H9 (cell line): ENCODE measurements at regions not wholly inside any gene's neighbourhood (a gene's known extent, or its start where the extent isn't known, plus 50 kb on each side); places are given as distances from the start of the nearest gene placed in this dataset.
A peak's percentile ranks its signal among the peaks of the same experiment; 100 is the strongest.

ENCODE experiments used
- DNase-seq: peaks from one replicate; pipeline ENCODE4 v3.0.0-alpha.2; 2017
- H2AFZ ChIP-seq: one replicate; pipeline ENCODE4 v1.6.1; 2013; ENCODE audit warnings: mild to moderate bottlenecking, low read length, control low read depth, moderate library complexity
- H2AK5ac ChIP-seq: 2 replicates; pipeline ENCODE4 v1.6.1; 2013; ENCODE audit warnings: low read length, control low read depth, mixed read lengths; ENCODE audit not compliant: insufficient read length
- H2BK120ac ChIP-seq: one replicate; pipeline ENCODE4 v1.6.1; 2013; ENCODE audit warnings: low read depth, mild to moderate bottlenecking, low read length, control low read depth, inconsistent platforms; ENCODE audit not compliant: poor library complexity, severe bottlenecking
- H2BK12ac ChIP-seq: 2 replicates; pipeline ENCODE4 v1.6.1; 2013; ENCODE audit warnings: low read length, control low read depth, mixed read lengths, low read depth; ENCODE audit not compliant: insufficient read length
- H2BK15ac ChIP-seq: 2 replicates; pipeline ENCODE4 v1.6.1; 2013; ENCODE audit warnings: low read depth, low read length, control low read depth
- H2BK20ac ChIP-seq: one replicate; pipeline ENCODE4 v1.6.1; 2013; ENCODE audit warnings: low read depth, mild to moderate bottlenecking, low read length, control low read depth, inconsistent platforms; ENCODE audit not compliant: poor library complexity, severe bottlenecking
- H2BK5ac ChIP-seq: 2 replicates; pipeline ENCODE4 v1.6.1; 2013; ENCODE audit warnings: low read length, control low read depth, mixed read lengths; ENCODE audit not compliant: insufficient read length
- H3K14ac ChIP-seq: 2 replicates; pipeline ENCODE4 v1.6.1; 2013; ENCODE audit warnings: low read length, control low read depth; ENCODE audit not compliant: insufficient read depth
- H3K18ac ChIP-seq: 2 replicates; pipeline ENCODE4 v1.6.1; 2013; ENCODE audit warnings: low read depth, mild to moderate bottlenecking, mixed read lengths, low read length, control low read depth; ENCODE audit not compliant: insufficient read length
- H3K23ac ChIP-seq: 2 replicates; pipeline ENCODE4 v1.6.1; 2013; ENCODE audit warnings: low read length, control low read depth, mixed read lengths, low read depth; ENCODE audit not compliant: insufficient read length
- H3K23me2 ChIP-seq: 2 replicates; pipeline ENCODE4 v1.6.1; 2013; ENCODE audit warnings: low read depth, mild to moderate bottlenecking, mixed read lengths, low read length, control low read depth; ENCODE audit not compliant: insufficient read length, poor library complexity, severe bottlenecking
- H3K27ac ChIP-seq: 2 replicates; pipeline ENCODE4 v1.5.1; 2013; ENCODE audit warnings: low read length, control low read depth, mixed read lengths, low read depth; ENCODE audit not compliant: insufficient read length
- H3K27me3 ChIP-seq: 2 replicates; pipeline ENCODE4 v1.6.1; 2013; ENCODE audit warnings: low read length, control low read depth, inconsistent platforms; ENCODE audit not compliant: insufficient read depth
- H3K4ac ChIP-seq: 2 replicates; pipeline ENCODE4 v1.6.1; 2013; ENCODE audit warnings: low read depth, mild to moderate bottlenecking, control low read depth, inconsistent platforms, low read length, moderate library complexity
- H3K4me1 ChIP-seq: 2 replicates; pipeline ENCODE4 v1.6.1; 2013; ENCODE audit warnings: low read length, control low read depth, inconsistent platforms; ENCODE audit not compliant: insufficient read depth
- H3K4me2 ChIP-seq: 2 replicates; pipeline ENCODE4 v1.6.1; 2013; ENCODE audit warnings: low read length, control low read depth, mixed read lengths; ENCODE audit not compliant: insufficient read length, insufficient read depth
- H3K56ac ChIP-seq: 2 replicates; pipeline ENCODE4 v1.6.1; 2013; ENCODE audit warnings: low read depth, mild to moderate bottlenecking, mixed read lengths, low read length, control low read depth; ENCODE audit not compliant: insufficient read length
- H3K79me1 ChIP-seq: 2 replicates; pipeline ENCODE4 v1.6.1; 2013; ENCODE audit warnings: low read depth, mild to moderate bottlenecking, moderate library complexity, low read length, control low read depth, inconsistent platforms; ENCODE audit not compliant: insufficient read depth, poor library complexity, severe bottlenecking
- H3K79me2 ChIP-seq: 2 replicates; pipeline ENCODE4 v1.6.1; 2013; ENCODE audit warnings: low read length, control low read depth, inconsistent platforms; ENCODE audit not compliant: insufficient read depth
- H3K9ac ChIP-seq: 2 replicates; pipeline ENCODE4 v1.6.1; 2013; ENCODE audit warnings: low read length, control low read depth, mixed read lengths; ENCODE audit not compliant: insufficient read length; ENCODE audit errors: extremely low read depth
- H3K9me3 ChIP-seq: one replicate; pipeline ENCODE4 v1.6.1; 2013; ENCODE audit warnings: low read depth, low read length, inconsistent platforms; ENCODE audit not compliant: control insufficient read depth
- H3T11ph ChIP-seq: one replicate; pipeline ENCODE4 v1.6.1; 2013; ENCODE audit warnings: mild to moderate bottlenecking, low read length, control low read depth, inconsistent platforms
- H4K20me1 ChIP-seq: one replicate; pipeline ENCODE4 v1.6.1; 2013; ENCODE audit not compliant: control insufficient read depth, insufficient read length, insufficient read depth
- H4K5ac ChIP-seq: 2 replicates; pipeline ENCODE4 v1.6.1; 2013; ENCODE audit warnings: low read depth, mild to moderate bottlenecking, mixed read lengths, low read length, control low read depth; ENCODE audit not compliant: insufficient read length
- H4K8ac ChIP-seq: replicated peaks from 2 replicates; pipeline ENCODE4 v1.6.1; 2013; ENCODE audit warnings: low read length, control low read depth, mixed read lengths, low read depth; ENCODE audit not compliant: insufficient read length
- H4K91ac ChIP-seq: 2 replicates; pipeline ENCODE4 v1.6.1; 2013; ENCODE audit warnings: low read depth, mild to moderate bottlenecking, moderate library complexity, mixed read lengths, low read length, control low read depth; ENCODE audit not compliant: insufficient read length
- H3K27ac Mint-ChIP-seq, 3 experiments: 2 replicates in 2 of 3; 3 replicates in 1 of 3; pipeline ENCODE4 v1.8.0; 2020 to 2021; ENCODE audit warnings: mixed read lengths in 3 of 3, mild to moderate bottlenecking in 1 of 3, moderate library complexity in 1 of 3
- H3K27me3 Mint-ChIP-seq: 2 replicates; pipeline ENCODE4 v1.8.0; 2021; ENCODE audit warnings: low read depth, mild to moderate bottlenecking, moderate library complexity, mixed read lengths
- H3K36me3 Mint-ChIP-seq, 3 experiments: 2 replicates in 2 of 3; 3 replicates in 1 of 3; pipeline ENCODE4 v1.8.0; 2020 to 2021; ENCODE audit warnings: low read depth in 3 of 3, mixed read lengths in 3 of 3; ENCODE audit not compliant: insufficient read depth in 1 of 3
- H3K4me1 Mint-ChIP-seq, 2 experiments: 2 replicates each; pipeline ENCODE4 v1.8.0; 2020; ENCODE audit warnings: mixed read lengths in 2 of 2
- H3K4me3 Mint-ChIP-seq, 2 experiments: 2 replicates in 1 of 2; 3 replicates in 1 of 2; pipeline ENCODE4 v1.8.0; 2020 to 2021; ENCODE audit warnings: mild to moderate bottlenecking in 2 of 2, mixed read lengths in 2 of 2, moderate library complexity in 1 of 2
- H3K9me3 Mint-ChIP-seq, 2 experiments: 2 replicates in 1 of 2; 3 replicates in 1 of 2; pipeline ENCODE4 v1.8.0; 2020; ENCODE audit warnings: mild to moderate bottlenecking in 2 of 2, mixed read lengths in 2 of 2, moderate library complexity in 1 of 2
- CTCF ChIP-seq: fragments of 200-600 bp; sonication (generic); conservative IDR thresholded peaks from 3 replicates; pipeline ENCODE4 v1.8.0; 2021; ENCODE audit warnings: antibody characterized with exemption, mild to moderate bottlenecking
- WGBS: extraction: QIAGEN DNeasy Blood & Tissue Kit; methylation state at CpG from one replicate; pipeline ENCODE4 v1.1.7; 2013; ENCODE audit warnings: missing lambda C conversion rate, low lambda C conversion rate, mixed read lengths; ENCODE audit not compliant: insufficient read length; ENCODE audit errors: extremely low coverage; 5-methylcytosine and 5-hydroxymethylcytosine counted together

DNA sequence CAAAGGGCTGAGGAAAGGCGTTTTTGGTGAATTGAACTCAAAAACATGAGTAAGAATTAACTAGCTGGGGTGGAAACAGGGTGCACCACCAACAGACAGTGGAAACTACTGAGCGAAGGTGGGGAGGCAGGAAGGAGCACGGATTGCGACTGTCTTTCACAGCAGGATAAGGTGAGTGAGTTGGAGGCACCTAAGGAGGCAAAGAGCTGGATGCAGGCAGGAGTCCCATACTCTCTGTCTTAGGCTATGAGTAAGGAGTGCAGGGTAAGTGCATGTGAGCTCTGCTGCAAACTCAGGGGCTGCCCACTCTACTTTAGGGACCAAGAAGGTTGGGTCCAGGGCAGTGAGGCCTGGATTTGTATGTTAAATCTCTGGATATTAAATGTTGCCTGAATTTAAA lies 333.1 kb upstream of the ZNF521 start:
- H3K9ac ChIP-seq: no peak overlapping the region
- H3K23me2 ChIP-seq: no peaks in the 10 kb centered on the region
- no peak overlapping the region for H3K4me2 ChIP-seq
- whole genome bisulfite sequencing: no CpG with 5 or more reads among the region's 4 CpGs
- H3K4ac ChIP-seq: no peak overlapping the region
- H3K4me3 Mint-ChIP-seq: no peak overlapping the region
- no peak overlapping the region for H3T11ph ChIP-seq
- TF ChIP-seq CTCF: no peak
- peak overlapping the region in 1 of 3 experiments; percentile 57; a peak in 1 of 7 replicates for H3K27ac Mint-ChIP-seq
- H2AFZ ChIP-seq: peak overlapping the region; percentile 32
- H3K27me3 Mint-ChIP-seq: no peaks in the 10 kb centered on the region
- H3K56ac ChIP-seq: no peak overlapping the region
- H3K18ac ChIP-seq: no peak overlapping the region
- no peak overlapping the region for H2BK5ac ChIP-seq
- no peaks in the 10 kb centered on the region for H4K20me1 ChIP-seq
- no peaks in the 10 kb centered on the region; the same call in 1 of the 2 replicates for H3K4me1 ChIP-seq
- H2BK12ac ChIP-seq: no peak overlapping the region
- no peak overlapping the region for H2AK5ac ChIP-seq
- no peak overlapping the region for H4K91ac ChIP-seq
- H4K5ac ChIP-seq: no peak overlapping the region
- no peaks in the 10 kb centered on the region for H3K9me3 ChIP-seq
- H3K27ac ChIP-seq: no peak overlapping the region
- no peak overlapping the region for H2BK120ac ChIP-seq
- no peaks in the 10 kb centered on the region for H3K79me2 ChIP-seq
- H4K8ac ChIP-seq: no peak overlapping the region
- no peak for DNase-seq
- H3K23ac ChIP-seq: no peak overlapping the region
- no peaks in the 10 kb centered on the region for H3K27me3 ChIP-seq
- H2BK20ac ChIP-seq: no peak overlapping the region
- H3K36me3 Mint-ChIP-seq: no peaks in the 10 kb centered on the region; a peak in 1 of 7 replicates
- H3K79me1 ChIP-seq: no peaks in the 10 kb centered on the region
- no peak overlapping the region for H2BK15ac ChIP-seq
- no peak overlapping the region for H3K14ac ChIP-seq
- H3K4me1 Mint-ChIP-seq: peaks cover 25 to 27% of the 10 kb centered on the region in 2 experiments
- H3K9me3 Mint-ChIP-seq: no peaks in the 10 kb centered on the region
